Lower lobe of right lung (tissue), 2 donors: ENCODE measurements at regions not wholly inside any gene's neighbourhood (a gene's known extent, or its start where the extent isn't known, plus 50 kb on each side); places are given as distances from the start of the nearest gene placed in this dataset.

Experiments
- ATAC-seq, 2 donors: fragments of 200-7000 bp; cut with Tn5 transposase; one replicate each; pipeline ENCODE4 v1.9.1; 2020 to 2022; ENCODE audit warnings: mild to moderate bottlenecking in 2 of 2, moderate library complexity in 2 of 2
- DNase-seq: peaks from one replicate; pipeline ENCODE4 v3.0.0-alpha.2; 2020
- H3K27ac ChIP-seq: fragments of 200-600 bp; one replicate; pipeline ENCODE4 v1.8.0; 2022
- H3K27me3 ChIP-seq: fragments of 200-600 bp; one replicate; pipeline ENCODE4 v1.8.0; 2022; ENCODE audit warnings: low read depth
- H3K36me3 ChIP-seq: fragments of 200-600 bp; one replicate; pipeline ENCODE4 v1.8.0; 2022; ENCODE audit warnings: mild to moderate bottlenecking
- H3K4me1 ChIP-seq: fragments of 200-600 bp; one replicate; pipeline ENCODE4 v1.8.0; 2022
- H3K4me3 ChIP-seq: fragments of 200-600 bp; one replicate; pipeline ENCODE4 v1.8.0; 2022; ENCODE audit warnings: mild to moderate bottlenecking
- H3K9me3 ChIP-seq: fragments of 200-600 bp; one replicate; pipeline ENCODE4 v1.8.0; 2022
- CTCF ChIP-seq: fragments of 200-600 bp; IDR thresholded peaks from one replicate; pipeline ENCODE4 v1.8.0; 2022; ENCODE audit warnings: antibody characterized with exemption, mild to moderate bottlenecking
- intact Hi-C: fragments of 100-400 bp; cut with DNase I; formaldehyde crosslinking; loops from one replicate; pipeline ENCODE4 v1.11.0; 2022
- donor health status: DM: no; HTN: yes; CAD: no; lungs with severe emphysema.

- Histone ChIP-seq H3K9me3 (no peaks in the 10 kb centered on the region), H3K4me3 (no peak overlapping the region), H3K36me3 (no peaks in the 10 kb centered on the region), H3K27me3 (peaks cover 4% of the 10 kb centered on the region), H3K4me1 (no peaks in the 10 kb centered on the region), H3K27ac (no peak overlapping the region)
- ATAC-seq (no peak), DNase-seq (no peak)
- TF ChIP-seq CTCF = no peak
- intact Hi-C loops = no loop called here
These were observed 99.6 kb upstream of the ATP11B start for GRCh38 chr3:182693723-182694122.

- ATAC-seq (no peak), DNase-seq (no peak)
- Histone ChIP-seq H3K27me3 (peaks cover 4% of the 10 kb centered on the region), H3K4me1 (no peaks in the 10 kb centered on the region), H3K27ac (no peak overlapping the region), H3K4me3 (no peak overlapping the region), H3K36me3 (no peaks in the 10 kb centered on the region), H3K9me3 (no peaks in the 10 kb centered on the region)
- intact Hi-C loops = no loop called here
- TF ChIP-seq CTCF = no peak
These were observed 96.4 kb upstream of the ATP11B start for GRCh38 chr3:182696916-182697315.

GRCh38 chr3:182697345-182697919 lies 95.9 kb upstream of the ATP11B start:
- intact Hi-C loops = no loop called here
- Histone ChIP-seq H3K27me3 (peaks cover 4% of the 10 kb centered on the region), H3K36me3 (no peaks in the 10 kb centered on the region), H3K4me3 (no peak overlapping the region), H3K9me3 (no peaks in the 10 kb centered on the region), H3K4me1 (no peaks in the 10 kb centered on the region), H3K27ac (no peak overlapping the region)
- ATAC-seq (no peak), DNase-seq (no peak)
- TF ChIP-seq CTCF = no peak

GRCh38 chr3:182698078-182698477 lies 95.2 kb upstream of the ATP11B start:
- ATAC-seq (no peak), DNase-seq (no peak)
- no peak for TF ChIP-seq CTCF
- Histone ChIP-seq H3K4me3 (no peak overlapping the region), H3K36me3 (no peaks in the 10 kb centered on the region), H3K27me3 (peaks cover 4% of the 10 kb centered on the region), H3K4me1 (no peaks in the 10 kb centered on the region), H3K9me3 (no peaks in the 10 kb centered on the region), H3K27ac (no peak overlapping the region)
- intact Hi-C loops = no loop called here

GRCh38 chr3:182699550-182700170 lies 93.6 kb upstream of the ATP11B start:
- DNase-seq (no peak), ATAC-seq (no peak)
- no peak overlapping the region for H3K4me3 ChIP-seq
- no peak overlapping the region for H3K27ac ChIP-seq
- intact Hi-C loops = no loop called here
- H3K27me3 ChIP-seq = peaks cover 10% of the 10 kb centered on the region
- TF ChIP-seq CTCF = no peak
- no peaks in the 10 kb centered on the region for H3K4me1 ChIP-seq
- no peaks in the 10 kb centered on the region for H3K36me3 ChIP-seq
- no peaks in the 10 kb centered on the region for H3K9me3 ChIP-seq
